Dermis blood vessel endothelial cell (primary cell): ENCODE measurements at regions not wholly inside any gene's neighbourhood (a gene's known extent, or its start where the extent isn't known, plus 50 kb on each side); places are given as distances from the start of the nearest gene placed in this dataset.
A peak's percentile ranks its signal among the peaks of the same experiment; 100 is the strongest.
"Not testable (repeated sequence)": the region's sequence is repeated elsewhere in the genome, so short reads cannot be mapped to it uniquely, and the experiment has no call there.

Experiments
- DNase-seq: peaks from one replicate; pipeline ENCODE4 v3.0.0; 2010

DNA sequence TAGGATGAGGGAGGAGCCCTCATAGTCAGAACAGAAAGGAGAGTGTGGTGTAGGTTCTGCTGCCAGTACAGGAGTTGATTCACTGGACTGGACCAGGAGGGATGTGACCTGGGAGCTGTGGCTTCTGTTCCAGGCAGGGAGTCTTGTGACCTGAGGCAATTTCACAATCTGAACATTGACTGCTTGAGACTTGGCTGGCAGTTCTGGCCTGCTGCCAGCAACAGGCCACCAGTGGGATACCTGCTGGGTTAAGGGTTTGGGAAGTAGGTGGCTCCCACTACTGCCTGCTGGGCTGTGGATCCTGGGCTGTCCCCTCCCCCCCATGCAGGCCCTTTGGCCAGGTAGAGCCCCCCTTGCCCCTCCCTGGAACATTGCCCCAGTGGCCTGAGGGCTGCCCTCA is 268.6 kb upstream of the ARRDC3 start:
- DNase-seq: no peak

DNA sequence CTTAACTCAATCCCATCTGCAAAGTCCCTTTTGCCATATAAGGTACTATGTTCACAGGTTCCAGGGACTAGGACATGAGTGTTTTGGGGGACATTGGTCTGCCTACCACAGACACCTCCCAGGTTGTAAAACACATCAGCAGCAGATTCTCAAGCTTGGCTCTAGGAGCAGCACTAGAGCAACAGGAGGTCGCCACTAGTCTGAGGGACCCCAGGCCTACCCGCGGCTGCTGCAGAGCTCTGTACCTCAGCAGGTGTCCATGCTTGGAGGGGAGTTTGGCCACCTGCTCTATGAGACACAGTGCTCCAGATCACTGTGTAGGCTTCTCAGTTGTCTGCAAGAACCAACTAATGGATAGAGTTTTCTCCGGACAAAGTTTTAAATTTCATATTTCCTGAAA is 262.2 kb upstream of the ARRDC3 start:
- no peak for DNase-seq

DNA sequence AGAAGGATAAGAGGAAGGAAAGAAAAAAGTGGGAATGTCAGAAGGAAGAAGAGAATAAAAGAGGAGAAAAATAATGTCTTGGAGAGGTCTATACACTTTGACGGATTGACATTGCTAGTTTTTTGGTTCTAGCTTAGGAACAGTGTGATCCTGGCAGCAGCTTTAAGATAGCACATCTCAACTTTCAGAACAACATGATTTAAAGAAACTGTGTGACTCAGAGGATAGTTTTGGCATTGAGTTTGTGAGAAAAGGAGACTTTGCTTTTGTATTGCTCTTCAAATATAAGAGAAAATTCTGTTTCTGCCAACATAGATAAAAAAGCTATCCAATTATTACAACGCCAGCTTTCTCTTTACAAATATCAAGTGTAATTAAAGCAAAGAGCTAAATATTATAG is 260.7 kb upstream of the ARRDC3 start:
- DNase-seq: no peak

- no peak for DNase-seq
These were observed 259.5 kb upstream of the ARRDC3 start for GRCh38 chr5:91642581-91642980.

GRCh38 chr5:91641730-91642350 is 258.7 kb upstream of the ARRDC3 start:
- peak; percentile 58 for DNase-seq

GRCh38 chr5:91639744-91640143 is 256.6 kb upstream of the ARRDC3 start:
- DNase-seq: no peak

GRCh38 chr5:91638010-91638409 is 254.9 kb upstream of the ARRDC3 start:
- no peak for DNase-seq

DNA sequence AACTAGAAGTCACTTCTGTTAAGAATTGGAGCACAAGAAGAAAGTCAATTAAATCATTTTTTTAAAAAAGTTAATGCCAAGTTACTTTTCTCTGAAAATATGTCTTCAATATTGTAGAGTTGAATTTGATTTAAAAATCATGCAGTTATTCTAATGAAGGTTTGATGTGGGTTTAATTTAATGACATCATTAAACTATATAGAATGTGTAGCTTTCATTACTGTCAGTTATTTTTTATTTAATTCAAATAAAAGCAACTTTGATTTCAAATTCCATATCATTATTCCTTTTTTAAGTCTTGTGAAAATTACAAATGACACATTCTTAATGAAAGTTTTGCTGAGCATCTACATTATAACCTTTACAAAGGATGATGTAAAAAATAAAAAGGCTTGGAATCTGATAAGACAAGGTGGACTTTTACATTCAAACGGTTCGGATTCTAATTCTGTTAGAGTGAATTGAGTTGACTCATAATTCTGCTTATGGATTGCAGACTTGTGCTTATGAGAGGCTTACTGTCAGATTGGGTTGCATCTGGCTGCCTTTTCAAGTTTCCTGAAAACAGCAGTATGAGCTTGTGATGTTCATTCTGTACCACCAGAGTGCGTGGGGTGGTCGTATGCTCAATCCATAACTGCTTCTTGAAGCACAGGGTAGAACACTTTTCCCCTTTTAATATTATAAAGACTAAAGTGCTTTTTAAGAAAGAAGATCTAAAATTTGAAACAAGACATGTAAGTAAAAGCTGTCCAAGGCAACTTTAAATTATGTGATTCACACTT is 253.0 kb upstream of the ARRDC3 start:
- no peak for DNase-seq

DNA sequence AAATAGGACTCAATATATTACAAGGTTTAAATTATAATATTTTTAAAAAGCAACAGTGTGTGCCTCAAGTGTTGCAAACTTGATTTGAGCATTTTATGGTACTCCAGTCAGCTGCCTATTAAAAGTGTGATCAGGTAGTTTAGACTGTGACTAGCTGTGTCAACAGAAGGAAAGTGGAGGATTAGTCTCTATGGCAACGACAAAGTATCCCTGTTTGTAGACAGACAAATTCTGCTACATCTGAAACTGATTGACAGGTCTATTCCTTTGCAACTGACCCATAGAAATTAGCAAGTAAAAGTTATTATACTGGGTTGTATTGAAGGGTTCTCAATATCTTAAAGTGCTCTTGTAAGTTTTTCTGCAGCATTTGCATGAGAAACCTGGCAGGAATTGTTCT is 249.8 kb upstream of the ARRDC3 start:
- no peak for DNase-seq

DNA sequence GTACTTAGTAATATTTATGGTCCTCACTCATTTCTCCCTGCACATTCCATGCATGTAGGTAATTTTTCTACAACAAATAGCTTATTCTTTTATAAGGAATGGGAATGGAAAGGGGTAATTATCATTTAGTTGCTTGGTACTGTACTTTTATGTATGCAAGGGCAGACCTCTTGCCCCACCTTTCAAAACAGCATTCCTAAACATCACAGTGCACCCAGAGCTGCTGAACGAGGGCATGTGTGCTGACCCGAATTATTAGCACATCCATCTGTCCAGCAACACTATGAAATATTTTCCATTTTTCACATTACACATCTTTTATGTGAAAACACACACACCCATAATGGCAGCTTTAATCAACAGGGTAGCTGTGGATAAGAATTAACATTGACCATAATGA is 228.6 kb upstream of the ARRDC3 start:
- no peak for DNase-seq

GRCh38 chr5:91607675-91608074 is 224.6 kb upstream of the ARRDC3 start:
- no peak for DNase-seq

- no peak for DNase-seq
These were observed 216.7 kb upstream of the ARRDC3 start for GRCh38 chr5:91599863-91600262.

- no peak for DNase-seq
These were observed 215.1 kb upstream of the ARRDC3 start for GRCh38 chr5:91598216-91598615.

- DNase-seq: no peak
These were observed 212.3 kb upstream of the ARRDC3 start for GRCh38 chr5:91595424-91595823.

DNA sequence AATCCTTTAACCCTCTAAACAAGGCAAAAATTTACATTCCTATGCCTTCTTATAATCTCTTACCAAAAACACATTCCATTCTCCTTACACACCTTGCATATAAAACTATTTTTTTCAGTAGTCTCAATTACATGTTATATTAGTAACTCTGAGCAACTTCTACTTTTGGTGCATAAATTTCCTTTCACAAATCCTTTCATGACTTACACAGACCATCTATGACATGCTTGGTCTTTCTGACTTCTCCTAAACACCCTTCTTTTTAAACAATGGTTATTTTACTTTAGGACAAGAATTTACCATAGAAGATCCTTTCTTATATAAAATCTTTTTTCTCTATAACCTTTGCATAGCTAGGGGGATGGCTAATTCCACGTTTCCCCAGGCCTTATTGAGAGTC is 208.0 kb upstream of the ARRDC3 start:
- no peak for DNase-seq

DNA sequence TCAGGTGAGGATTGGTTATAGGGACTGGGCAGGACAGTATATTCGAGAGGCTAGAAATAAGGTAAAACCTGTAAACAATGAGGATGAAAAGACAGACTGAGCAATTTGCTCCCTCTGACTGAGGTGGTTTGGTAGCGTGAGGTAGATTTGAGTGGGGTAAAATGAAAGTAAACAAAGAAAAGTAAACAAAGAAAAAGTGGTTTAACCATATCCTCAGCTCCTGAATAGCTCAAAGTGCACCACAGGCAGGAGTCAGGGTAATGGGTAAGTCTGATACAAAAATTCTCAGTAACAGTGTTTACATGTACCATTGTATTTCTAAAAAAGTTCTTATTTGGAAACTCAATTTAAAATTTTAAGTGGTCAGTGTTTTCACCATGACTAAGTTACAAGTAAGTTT is 203.1 kb upstream of the ARRDC3 start:
- no peak for DNase-seq

GRCh38 chr5:91584352-91584751 is 201.2 kb upstream of the ARRDC3 start:
- DNase-seq: no peak

GRCh38 chr5:91566012-91566411 is 182.9 kb upstream of the ARRDC3 start:
- not testable (repeated sequence) for DNase-seq

DNA sequence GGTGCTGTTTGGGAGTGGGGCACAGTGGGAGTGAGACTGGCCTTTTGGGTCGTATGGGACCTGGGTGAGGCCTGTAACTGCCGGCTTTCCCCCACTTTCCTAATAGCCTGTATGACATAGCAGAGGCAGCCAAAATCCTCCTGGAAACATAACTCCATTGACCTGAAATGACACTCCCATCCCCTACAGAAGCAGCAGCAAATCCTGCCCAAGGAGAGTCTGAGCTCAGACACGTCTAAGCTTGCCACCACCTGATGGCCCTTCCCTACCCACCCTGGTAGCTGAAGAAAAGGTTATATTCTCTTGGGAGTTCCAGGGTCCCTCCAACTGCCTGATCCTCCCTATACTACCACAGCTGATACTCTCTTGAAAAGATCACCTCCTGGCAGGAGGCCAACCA is 179.8 kb upstream of the ARRDC3 start:
- no peak for DNase-seq

DNA sequence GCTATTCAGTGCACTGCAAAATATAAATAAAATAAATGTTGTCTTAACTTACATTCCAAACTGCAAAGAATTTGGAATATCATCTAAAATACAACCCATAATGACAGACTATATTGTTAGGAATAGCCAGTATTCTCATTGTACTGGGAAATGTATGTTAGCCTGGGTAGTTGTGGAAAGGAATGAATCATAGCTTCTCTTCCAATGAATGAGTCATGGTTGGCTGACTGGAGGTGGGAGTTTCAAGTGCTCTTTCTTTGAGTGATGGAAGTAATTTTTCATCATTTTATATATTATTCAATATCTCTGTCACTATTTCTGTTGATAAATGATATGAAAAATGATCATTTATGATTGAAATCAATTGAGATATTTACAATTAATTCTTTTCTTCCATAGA is 158.6 kb upstream of the ARRDC3 start:
- peak; percentile 1 for DNase-seq

DNA sequence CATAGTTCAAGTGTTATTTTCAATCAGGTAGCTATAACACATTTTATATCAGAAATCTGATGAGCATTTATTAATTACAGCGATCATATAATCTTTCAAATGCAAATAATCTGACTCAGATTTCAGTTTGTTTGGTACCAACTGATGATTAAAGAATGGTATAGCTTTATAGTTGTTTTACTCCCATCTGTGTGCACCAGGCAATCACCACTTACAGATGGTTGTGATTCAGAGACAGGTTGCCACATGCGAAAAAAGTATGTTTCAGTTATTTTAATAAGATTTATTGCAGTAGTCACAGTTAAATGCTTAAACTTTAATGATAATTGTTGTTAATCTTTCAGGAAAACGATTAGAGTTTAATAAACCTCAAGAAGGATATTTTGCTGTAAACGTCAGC is 155.1 kb upstream of the ARRDC3 start:
- DNase-seq: no peak

- DNase-seq: no peak
These were observed 152.4 kb upstream of the ARRDC3 start for GRCh38 chr5:91535499-91535898.

DNA sequence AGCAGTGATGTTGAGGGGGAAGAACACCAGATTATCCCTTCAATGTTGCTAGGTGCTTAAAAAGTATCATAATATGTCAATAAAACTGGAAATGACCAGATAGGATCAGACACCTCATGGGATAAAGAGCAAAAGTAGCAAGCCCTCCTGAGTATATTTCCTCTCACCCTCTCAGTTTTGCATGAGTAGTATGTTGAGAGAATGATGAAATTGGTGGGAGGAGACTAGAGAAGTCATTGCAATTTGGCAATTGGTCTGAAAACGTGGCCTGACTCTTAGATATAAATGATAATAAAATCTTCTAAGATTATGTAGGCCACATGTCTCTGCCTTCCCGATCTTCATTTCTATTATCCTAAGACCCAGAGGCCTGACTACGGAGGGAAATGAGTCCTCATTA is 151.2 kb upstream of the ARRDC3 start:
- DNase-seq: no peak

GRCh38 chr5:91532779-91533178 is 149.7 kb upstream of the ARRDC3 start:
- no peak for DNase-seq

DNA sequence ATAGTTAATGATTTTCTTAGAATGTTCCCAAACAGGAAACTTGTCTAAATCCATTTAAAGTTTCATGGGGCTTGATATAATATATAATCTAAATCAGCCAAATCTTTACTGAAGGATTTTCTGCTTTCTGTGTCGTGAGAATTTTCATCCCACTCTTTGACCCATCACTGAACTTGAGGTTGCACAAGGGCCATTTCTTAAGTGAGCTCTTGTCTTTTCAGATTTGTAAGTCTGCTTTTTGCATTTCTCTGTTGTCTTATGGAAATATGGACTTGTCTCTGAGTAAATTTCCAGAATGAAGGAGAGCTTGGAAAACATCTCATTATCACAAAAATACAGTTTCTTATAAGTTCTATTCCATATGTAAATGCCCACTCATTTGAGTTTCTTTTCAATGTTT is 149.2 kb upstream of the ARRDC3 start:
- no peak for DNase-seq
